ENCODE measurements at regions not wholly inside any gene's neighbourhood (a gene's known extent, or its start where the extent isn't known, plus 50 kb on each side); places are given as distances from the start of the nearest gene placed in this dataset.

- no peaks in the 10 kb centered on the region for H3K4me1 Mint-ChIP-seq
- no peaks in the 10 kb centered on the region for H3K9me3 Mint-ChIP-seq
- no peak for DNase-seq
- H3K27ac Mint-ChIP-seq: no peak overlapping the region
- peaks cover 0 to 3% (median 0%) of the 10 kb centered on the region in 3 donors for H3K27me3 Mint-ChIP-seq (ENCODE audit: low read depth in 3 of 3)
- H3K4me3 Mint-ChIP-seq: no peak overlapping the region
- no peaks in the 10 kb centered on the region for H3K36me3 Mint-ChIP-seq
Measured at GRCh38 chr11:129723146-129723760, 92.4 kb upstream of the TMEM45B start.

- H3K36me3 Mint-ChIP-seq: no peaks in the 10 kb centered on the region
- no peaks in the 10 kb centered on the region for H3K4me1 Mint-ChIP-seq
- no peak for DNase-seq
- peaks cover 0 to 3% (median 0%) of the 10 kb centered on the region in 3 donors for H3K27me3 Mint-ChIP-seq (ENCODE audit: low read depth in 3 of 3)
- no peak overlapping the region for H3K4me3 Mint-ChIP-seq
- no peak overlapping the region for H3K27ac Mint-ChIP-seq
- H3K9me3 Mint-ChIP-seq: no peaks in the 10 kb centered on the region
Measured at GRCh38 chr11:129723761-129724162, 91.9 kb upstream of the TMEM45B start.

- Mint-ChIP-seq H3K36me3 (no peaks in the 10 kb centered on the region), H3K4me3 (no peak overlapping the region), H3K4me1 (no peaks in the 10 kb centered on the region), H3K27ac (no peak overlapping the region), H3K9me3 (no peaks in the 10 kb centered on the region), H3K27me3 (ENCODE audit: low read depth in 3 of 3) (peaks cover 0 to 4% (median 0%) of the 10 kb centered on the region in 3 donors)
- DNase-seq: no peak
Measured at GRCh38 chr11:129724866-129725265, 90.8 kb upstream of the TMEM45B start.

- no peaks in the 10 kb centered on the region for H3K36me3 Mint-ChIP-seq
Measured at GRCh38 chr11:129726179-129726578, 89.5 kb upstream of the TMEM45B start.

GRCh38 chr11:129728581-129728980 lies 87.1 kb upstream of the TMEM45B start:
- no peaks in the 10 kb centered on the region for H3K4me1 Mint-ChIP-seq
- no peak for DNase-seq
- H3K27ac Mint-ChIP-seq: no peak overlapping the region
- no peak overlapping the region for H3K4me3 Mint-ChIP-seq
- H3K27me3 Mint-ChIP-seq (ENCODE audit: low read depth in 3 of 3): peaks cover 4 to 5% (median 4%) of the 10 kb centered on the region in 3 donors
- no peaks in the 10 kb centered on the region for H3K36me3 Mint-ChIP-seq
- no peaks in the 10 kb centered on the region for H3K9me3 Mint-ChIP-seq

More at GRCh38 chr11:129726179-129726578, 89.5 kb upstream of the TMEM45B start:
- no peak overlapping the region for H3K27ac Mint-ChIP-seq
- H3K4me3 Mint-ChIP-seq: no peak overlapping the region
- DNase-seq: no peak
- H3K27me3 Mint-ChIP-seq (ENCODE audit: low read depth in 3 of 3): peaks cover 0 to 4% (median 3%) of the 10 kb centered on the region in 3 donors
- H3K4me1 Mint-ChIP-seq: no peaks in the 10 kb centered on the region
- H3K9me3 Mint-ChIP-seq: no peaks in the 10 kb centered on the region

GRCh38 chr11:129729216-129729615 lies 86.4 kb upstream of the TMEM45B start:
- no peaks in the 10 kb centered on the region for H3K36me3 Mint-ChIP-seq
- no peak for DNase-seq
- no peaks in the 10 kb centered on the region for H3K9me3 Mint-ChIP-seq
- H3K27ac Mint-ChIP-seq: no peak overlapping the region
- no peak overlapping the region for H3K4me3 Mint-ChIP-seq
- peaks cover 4 to 9% (median 4%) of the 10 kb centered on the region in 3 donors for H3K27me3 Mint-ChIP-seq (ENCODE audit: low read depth in 3 of 3)
- H3K4me1 Mint-ChIP-seq: no peaks in the 10 kb centered on the region

GRCh38 chr11:129729823-129730222 lies 85.8 kb upstream of the TMEM45B start:
- DNase-seq: no peak
- no peaks in the 10 kb centered on the region for H3K36me3 Mint-ChIP-seq
- H3K4me3 Mint-ChIP-seq: no peak overlapping the region
- no peaks in the 10 kb centered on the region for H3K4me1 Mint-ChIP-seq
- no peak overlapping the region for H3K27ac Mint-ChIP-seq
- H3K9me3 Mint-ChIP-seq: no peaks in the 10 kb centered on the region
- peaks cover 4 to 9% (median 4%) of the 10 kb centered on the region in 3 donors for H3K27me3 Mint-ChIP-seq (ENCODE audit: low read depth in 3 of 3)

GRCh38 chr11:129731316-129731715 lies 84.3 kb upstream of the TMEM45B start:
- Mint-ChIP-seq H3K27ac (no peak overlapping the region), H3K9me3 (no peaks in the 10 kb centered on the region), H3K4me3 (no peak overlapping the region), H3K4me1 (no peaks in the 10 kb centered on the region), H3K27me3 (ENCODE audit: low read depth in 3 of 3) (peaks cover 4 to 9% (median 4%) of the 10 kb centered on the region in 3 donors), H3K36me3 (no peaks in the 10 kb centered on the region)
- no peak for DNase-seq

GRCh38 chr11:129732941-129733340 lies 82.7 kb upstream of the TMEM45B start:
- no peaks in the 10 kb centered on the region for H3K36me3 Mint-ChIP-seq
- no peak overlapping the region for H3K4me3 Mint-ChIP-seq
- no peaks in the 10 kb centered on the region for H3K4me1 Mint-ChIP-seq
- H3K27ac Mint-ChIP-seq: no peak overlapping the region
- no peaks in the 10 kb centered on the region for H3K9me3 Mint-ChIP-seq
- DNase-seq: no peak
- peaks cover 2 to 9% (median 5%) of the 10 kb centered on the region in 3 donors for H3K27me3 Mint-ChIP-seq (ENCODE audit: low read depth in 3 of 3)

- H3K27ac Mint-ChIP-seq: no peak overlapping the region
- peaks cover 1 to 9% (median 6%) of the 10 kb centered on the region in 3 donors for H3K27me3 Mint-ChIP-seq (ENCODE audit: low read depth in 3 of 3)
- no peak for DNase-seq
- H3K9me3 Mint-ChIP-seq: no peaks in the 10 kb centered on the region
- H3K36me3 Mint-ChIP-seq: no peaks in the 10 kb centered on the region
- no peaks in the 10 kb centered on the region for H3K4me1 Mint-ChIP-seq
- no peak overlapping the region for H3K4me3 Mint-ChIP-seq
Measured at GRCh38 chr11:129733384-129733783, 82.3 kb upstream of the TMEM45B start.

- H3K27me3 Mint-ChIP-seq (ENCODE audit: low read depth in 3 of 3): peaks cover 1 to 9% (median 7%) of the 10 kb centered on the region in 3 donors
- no peaks in the 10 kb centered on the region for H3K36me3 Mint-ChIP-seq
- no peaks in the 10 kb centered on the region for H3K9me3 Mint-ChIP-seq
- DNase-seq: no peak
- no peaks in the 10 kb centered on the region for H3K4me1 Mint-ChIP-seq
- H3K4me3 Mint-ChIP-seq: no peak overlapping the region
- no peak overlapping the region for H3K27ac Mint-ChIP-seq
Measured at GRCh38 chr11:129733981-129734380, 81.7 kb upstream of the TMEM45B start.

GRCh38 chr11:129734654-129735053 lies 81.0 kb upstream of the TMEM45B start:
- H3K27me3 Mint-ChIP-seq (ENCODE audit: low read depth in 3 of 3): peaks cover 1 to 9% (median 7%) of the 10 kb centered on the region in 3 donors
- H3K36me3 Mint-ChIP-seq: no peaks in the 10 kb centered on the region
- no peaks in the 10 kb centered on the region for H3K9me3 Mint-ChIP-seq
- H3K4me1 Mint-ChIP-seq: no peaks in the 10 kb centered on the region
- no peak overlapping the region for H3K27ac Mint-ChIP-seq
- DNase-seq: no peak
- no peak overlapping the region for H3K4me3 Mint-ChIP-seq

- Mint-ChIP-seq H3K27ac (no peak overlapping the region), H3K4me1 (no peaks in the 10 kb centered on the region), H3K4me3 (no peak overlapping the region), H3K27me3 (ENCODE audit: low read depth in 3 of 3) (peaks cover 3 to 11% (median 6%) of the 10 kb centered on the region in 3 donors), H3K36me3 (no peaks in the 10 kb centered on the region), H3K9me3 (no peaks in the 10 kb centered on the region)
- DNase-seq: no peak
Measured at GRCh38 chr11:129737831-129738230, 77.8 kb upstream of the TMEM45B start.

GRCh38 chr11:129738242-129738641 lies 77.4 kb upstream of the TMEM45B start:
- Mint-ChIP-seq H3K27me3 (ENCODE audit: low read depth in 3 of 3) (peaks cover 5 to 11% (median 6%) of the 10 kb centered on the region in 3 donors), H3K36me3 (no peaks in the 10 kb centered on the region), H3K9me3 (no peaks in the 10 kb centered on the region), H3K27ac (peak overlapping the region in 1 of 6 donors; percentile 5), H3K4me1 (no peaks in the 10 kb centered on the region), H3K4me3 (no peak overlapping the region)
- no peak for DNase-seq

GRCh38 chr11:129739339-129739738 lies 76.3 kb upstream of the TMEM45B start:
- no peaks in the 10 kb centered on the region for H3K4me1 Mint-ChIP-seq

More at GRCh38 chr11:129739339-129739738, 76.3 kb upstream of the TMEM45B start:
- no peaks in the 10 kb centered on the region for H3K9me3 Mint-ChIP-seq
- no peaks in the 10 kb centered on the region for H3K36me3 Mint-ChIP-seq
- H3K4me3 Mint-ChIP-seq: no peak overlapping the region
- H3K27me3 Mint-ChIP-seq (ENCODE audit: low read depth in 3 of 3): peaks cover 5 to 6% (median 6%) of the 10 kb centered on the region in 3 donors
- H3K27ac Mint-ChIP-seq: no peak overlapping the region
- no peak for DNase-seq
